Endothelial cell (in vitro differentiated cells): ENCODE measurements at regions not wholly inside any gene's neighbourhood (a gene's known extent, or its start where the extent isn't known, plus 50 kb on each side); places are given as distances from the start of the nearest gene placed in this dataset.

Experiments
- DNase-seq: peaks from one replicate; pipeline ENCODE4 v3.0.0; 2021; ENCODE audit warnings: low spot score
- H3K27ac Mint-ChIP-seq: one replicate; pipeline ENCODE4 v1.8.0; 2021; ENCODE audit warnings: mixed read lengths, inconsistent platforms; ENCODE audit not compliant: unreplicated experiment
- H3K27me3 Mint-ChIP-seq: one replicate; pipeline ENCODE4 v1.8.0; 2021; ENCODE audit warnings: mild to moderate bottlenecking, moderate library complexity, mixed read lengths, inconsistent platforms; ENCODE audit not compliant: unreplicated experiment
- H3K36me3 Mint-ChIP-seq: one replicate; pipeline ENCODE4 v1.8.0; 2021; ENCODE audit warnings: mild to moderate bottlenecking, low read depth, mixed read lengths, inconsistent platforms; ENCODE audit not compliant: unreplicated experiment
- H3K4me1 Mint-ChIP-seq: one replicate; pipeline ENCODE4 v1.8.0; 2021; ENCODE audit warnings: mild to moderate bottlenecking, mixed read lengths, inconsistent platforms; ENCODE audit not compliant: unreplicated experiment
- H3K4me3 Mint-ChIP-seq: one replicate; pipeline ENCODE4 v1.8.0; 2021; ENCODE audit warnings: mild to moderate bottlenecking, mixed read lengths, inconsistent platforms; ENCODE audit not compliant: unreplicated experiment
- H3K9me3 Mint-ChIP-seq: one replicate; pipeline ENCODE4 v1.8.0; 2021; ENCODE audit warnings: mixed read lengths, inconsistent platforms; ENCODE audit not compliant: unreplicated experiment
- TF ChIP-seq, protein P1 (sequence below): fragments of 200-600 bp; sonication (generic); IDR thresholded peaks from one replicate; pipeline ENCODE4 v1.5.0; 2021; ENCODE audit warnings: antibody characterized with exemption; ENCODE audit not compliant: unreplicated experiment

DNA sequence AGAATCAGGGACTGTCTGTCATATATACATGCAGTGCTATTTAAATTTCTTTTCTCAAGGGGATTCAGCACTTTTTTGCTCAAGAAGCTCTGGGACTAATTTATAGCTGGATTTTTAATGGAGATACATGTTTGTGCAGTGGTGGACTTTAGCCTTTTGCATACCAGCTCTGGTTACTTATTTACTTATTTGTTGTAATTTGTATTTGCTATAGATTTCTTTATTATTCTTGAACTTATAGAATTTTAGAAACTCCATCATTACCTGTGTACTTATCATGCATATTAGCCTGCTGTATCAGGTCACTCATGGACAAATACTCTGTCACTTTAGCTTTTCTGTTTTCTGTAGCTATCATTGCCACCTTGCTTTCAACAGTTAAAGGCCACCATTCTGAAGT is 1296.9 kb upstream of the TMPRSS15 start:
- DNase-seq, result no peak
- H3K4me3 Mint-ChIP-seq, result no peak overlapping the region
- TF ChIP-seq, protein P1, sequence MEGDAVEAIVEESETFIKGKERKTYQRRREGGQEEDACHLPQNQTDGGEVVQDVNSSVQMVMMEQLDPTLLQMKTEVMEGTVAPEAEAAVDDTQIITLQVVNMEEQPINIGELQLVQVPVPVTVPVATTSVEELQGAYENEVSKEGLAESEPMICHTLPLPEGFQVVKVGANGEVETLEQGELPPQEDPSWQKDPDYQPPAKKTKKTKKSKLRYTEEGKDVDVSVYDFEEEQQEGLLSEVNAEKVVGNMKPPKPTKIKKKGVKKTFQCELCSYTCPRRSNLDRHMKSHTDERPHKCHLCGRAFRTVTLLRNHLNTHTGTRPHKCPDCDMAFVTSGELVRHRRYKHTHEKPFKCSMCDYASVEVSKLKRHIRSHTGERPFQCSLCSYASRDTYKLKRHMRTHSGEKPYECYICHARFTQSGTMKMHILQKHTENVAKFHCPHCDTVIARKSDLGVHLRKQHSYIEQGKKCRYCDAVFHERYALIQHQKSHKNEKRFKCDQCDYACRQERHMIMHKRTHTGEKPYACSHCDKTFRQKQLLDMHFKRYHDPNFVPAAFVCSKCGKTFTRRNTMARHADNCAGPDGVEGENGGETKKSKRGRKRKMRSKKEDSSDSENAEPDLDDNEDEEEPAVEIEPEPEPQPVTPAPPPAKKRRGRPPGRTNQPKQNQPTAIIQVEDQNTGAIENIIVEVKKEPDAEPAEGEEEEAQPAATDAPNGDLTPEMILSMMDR, result no peak
- no peaks in the 10 kb centered on the region for H3K36me3 Mint-ChIP-seq
- H3K27me3 Mint-ChIP-seq, result no peaks in the 10 kb centered on the region
- H3K27ac Mint-ChIP-seq, result no peak overlapping the region
- no peaks in the 10 kb centered on the region for H3K9me3 Mint-ChIP-seq
- H3K4me1 Mint-ChIP-seq, result no peaks in the 10 kb centered on the region

DNA sequence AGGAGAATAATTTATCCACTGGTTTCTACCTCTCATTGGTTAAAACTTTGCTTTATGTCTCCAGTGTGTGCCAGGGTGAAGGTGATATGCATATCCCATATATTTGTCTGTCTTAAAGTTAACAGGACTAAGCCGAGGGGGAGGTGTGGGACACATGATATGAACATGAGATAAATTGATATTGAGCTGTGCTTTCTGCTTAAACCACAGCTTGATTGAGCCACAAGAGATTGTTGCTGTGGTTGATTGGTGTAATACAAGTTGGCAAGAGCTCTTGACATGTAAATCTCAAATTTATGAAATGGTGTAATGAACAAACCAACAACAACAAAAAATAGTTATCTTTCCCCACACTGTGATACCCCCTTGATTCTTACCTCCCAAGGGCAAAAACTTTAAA is 1295.5 kb upstream of the NCAM2 start:
- no peak for DNase-seq
- Mint-ChIP-seq H3K4me1 (no peaks in the 10 kb centered on the region), H3K27me3 (no peaks in the 10 kb centered on the region), H3K9me3 (no peaks in the 10 kb centered on the region), H3K4me3 (no peak overlapping the region), H3K36me3 (no peaks in the 10 kb centered on the region), H3K27ac (no peak overlapping the region)
- TF ChIP-seq, protein P1, result no peak

DNA sequence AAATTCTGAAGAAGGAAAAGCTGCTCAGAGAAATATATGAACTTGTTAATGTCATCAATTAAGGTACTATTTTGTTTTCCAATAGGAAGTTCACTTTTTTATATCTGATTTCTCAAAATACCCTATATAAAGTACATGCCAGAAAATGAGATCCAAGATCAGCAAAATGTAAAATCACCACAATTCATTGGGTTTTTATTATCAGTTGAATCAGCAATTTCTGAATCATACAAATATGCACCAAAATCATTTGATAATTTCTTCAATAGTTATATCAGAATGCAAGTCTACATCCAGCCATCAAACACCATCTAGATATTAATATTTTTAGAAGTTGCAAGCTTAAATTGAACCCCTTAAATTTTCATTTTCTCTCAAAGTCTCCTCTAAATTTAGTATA is 1293.4 kb upstream of the NCAM2 start:
- no peaks in the 10 kb centered on the region for H3K9me3 Mint-ChIP-seq
- H3K4me1 Mint-ChIP-seq, result no peaks in the 10 kb centered on the region
- no peak overlapping the region for H3K27ac Mint-ChIP-seq
- peaks cover 1% of the 10 kb centered on the region for H3K27me3 Mint-ChIP-seq
- H3K4me3 Mint-ChIP-seq, result no peak overlapping the region
- TF ChIP-seq, protein P1, result no peak
- no peak for DNase-seq
- H3K36me3 Mint-ChIP-seq, result no peaks in the 10 kb centered on the region

DNA sequence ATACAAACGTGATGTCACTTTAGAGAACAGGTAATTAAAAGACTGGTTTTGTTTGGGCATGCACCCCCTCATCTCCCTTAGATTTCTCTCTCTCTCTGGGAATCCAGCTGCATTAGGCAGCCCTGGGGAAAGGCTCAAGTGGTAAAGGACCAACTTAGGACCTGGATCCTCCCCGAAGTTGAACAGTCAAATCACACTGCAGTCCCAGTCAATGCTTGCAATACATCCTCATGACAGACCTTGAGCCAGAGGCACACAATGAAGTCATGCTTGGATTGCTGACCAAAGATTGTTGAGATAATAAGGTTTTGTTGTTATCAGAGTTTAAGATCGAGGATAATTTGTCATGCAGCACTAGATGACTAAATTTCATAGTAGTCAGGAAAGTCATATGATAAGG is 1285.8 kb upstream of the NCAM2 start:
- Mint-ChIP-seq H3K4me1 (no peaks in the 10 kb centered on the region), H3K27ac (no peak overlapping the region), H3K4me3 (no peak overlapping the region), H3K36me3 (no peaks in the 10 kb centered on the region), H3K9me3 (no peaks in the 10 kb centered on the region), H3K27me3 (peaks cover 1% of the 10 kb centered on the region)
- TF ChIP-seq, protein P1, result no peak
- no peak for DNase-seq

DNA sequence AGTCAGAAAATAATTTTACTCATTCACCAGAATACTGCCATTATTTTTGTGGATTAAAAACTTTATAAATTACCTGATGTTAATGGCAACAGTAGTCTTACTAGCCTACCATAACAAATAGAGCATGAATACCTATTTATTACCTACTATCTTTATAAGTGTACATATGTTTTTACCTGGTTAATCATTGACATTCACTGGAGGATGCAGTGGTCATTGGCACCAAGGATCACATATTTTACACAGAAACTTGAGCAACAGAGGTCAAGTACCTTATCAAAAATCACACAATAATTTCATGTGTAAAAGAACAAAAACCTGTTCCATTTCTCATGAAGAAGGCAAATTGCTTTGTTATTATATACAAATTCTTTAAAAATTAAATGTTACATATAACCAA is 1284.9 kb upstream of the NCAM2 start:
- DNase-seq, result no peak
- H3K27me3 Mint-ChIP-seq, result peaks cover under 1% of the 10 kb centered on the region
- H3K4me3 Mint-ChIP-seq, result no peak overlapping the region
- H3K9me3 Mint-ChIP-seq, result no peaks in the 10 kb centered on the region
- H3K4me1 Mint-ChIP-seq, result no peaks in the 10 kb centered on the region
- no peaks in the 10 kb centered on the region for H3K36me3 Mint-ChIP-seq
- H3K27ac Mint-ChIP-seq, result no peak overlapping the region
- TF ChIP-seq, protein P1, result no peak
